ENCODE measurements at regions not wholly inside any gene's neighbourhood (a gene's known extent, or its start where the extent isn't known, plus 50 kb on each side); places are given as distances from the start of the nearest gene placed in this dataset.

- TF ChIP-seq EZH2 (IDR thresholded peaks at IDR 0.05; ENCODE audit: insufficient read depth, poor library complexity, severe bottlenecking) (no peak), EZH2phosphoT487 (IDR thresholded peaks at IDR 0.05; ENCODE audit: insufficient read depth, low read depth) (no peak)
These were observed 878.6 kb upstream of the NR2F2 start for GRCh38 chr15:95451938-95452337.

Data from GM23248 (cell line).